ENCODE measurements at regions not wholly inside any gene's neighbourhood (a gene's known extent, or its start where the extent isn't known, plus 50 kb on each side); places are given as distances from the start of the nearest gene placed in this dataset.

- WGBS: 93% methylated on average over 6 of the region's 7 CpGs
- H3K27me3 ChIP-seq (ENCODE audit: insufficient read depth, low read length): no peaks in the 10 kb centered on the region
- no peaks in the 10 kb centered on the region for H3K36me3 ChIP-seq (ENCODE audit: insufficient read depth, low read length)
- H3K4me1 ChIP-seq (ENCODE audit: insufficient read depth, low read length): 0 out of 2 replicates have a peak, but pooled peaks cover 5% of the 10 kb centered on the region
- H3K4me3 ChIP-seq (ENCODE audit: low read length): no peak overlapping the region
- no peak overlapping the region for H3K9ac ChIP-seq (ENCODE audit: low read depth, low read length)
- H3K9me3 ChIP-seq (ENCODE audit: insufficient read depth, low read depth, low read length): no peaks in the 10 kb centered on the region
- no peak overlapping the region for H3K27ac ChIP-seq (ENCODE audit: low read depth, low read length)
Measured at GRCh38 chr12:94079566-94080340, 68.6 kb upstream of the PLXNC1 start.

DNA sequence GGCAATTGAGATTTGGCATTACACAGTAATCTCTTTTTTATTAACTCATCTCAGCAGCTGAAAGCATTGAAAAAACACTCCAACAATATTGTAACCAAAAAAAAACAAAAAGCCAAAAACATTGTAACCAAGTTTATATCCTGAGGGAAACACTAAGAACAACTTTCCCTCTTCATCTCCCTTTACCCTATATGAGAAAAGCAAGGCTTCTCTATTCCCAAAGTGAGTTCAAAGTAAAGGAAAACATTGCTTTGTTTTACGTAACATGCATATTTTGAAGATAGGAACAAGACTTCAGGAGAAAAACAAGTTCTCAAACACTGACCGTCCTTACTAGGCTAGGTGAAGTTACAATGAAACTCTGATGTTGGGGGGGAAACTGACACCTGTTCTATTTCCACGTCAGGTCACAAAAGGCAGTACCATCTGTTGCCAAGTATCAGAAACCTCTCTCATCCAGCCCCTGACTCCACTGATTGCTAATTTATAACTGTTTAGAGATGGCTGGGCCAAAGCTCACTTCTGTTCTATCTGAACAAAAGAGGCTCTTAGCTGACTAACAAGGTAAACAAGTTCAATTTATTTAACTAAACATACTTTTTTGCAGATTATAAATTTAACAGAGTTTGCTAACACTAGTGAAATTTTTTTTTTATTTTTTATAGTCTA, 67.9 kb upstream of the PLXNC1 start:
- no peaks in the 10 kb centered on the region for H3K36me3 ChIP-seq (ENCODE audit: insufficient read depth, low read length)
- no peak overlapping the region for H3K9ac ChIP-seq (ENCODE audit: low read depth, low read length)
- 87% methylated on average over 3 of the region's 3 CpGs for WGBS
- no peak overlapping the region for H3K4me3 ChIP-seq (ENCODE audit: low read length)
- H3K27me3 ChIP-seq (ENCODE audit: insufficient read depth, low read length): no peaks in the 10 kb centered on the region
- H3K9me3 ChIP-seq (ENCODE audit: insufficient read depth, low read depth, low read length): no peaks in the 10 kb centered on the region
- H3K27ac ChIP-seq (ENCODE audit: low read depth, low read length): no peak overlapping the region
- no peaks in the 10 kb centered on the region for H3K4me1 ChIP-seq (ENCODE audit: insufficient read depth, low read length)

DNA sequence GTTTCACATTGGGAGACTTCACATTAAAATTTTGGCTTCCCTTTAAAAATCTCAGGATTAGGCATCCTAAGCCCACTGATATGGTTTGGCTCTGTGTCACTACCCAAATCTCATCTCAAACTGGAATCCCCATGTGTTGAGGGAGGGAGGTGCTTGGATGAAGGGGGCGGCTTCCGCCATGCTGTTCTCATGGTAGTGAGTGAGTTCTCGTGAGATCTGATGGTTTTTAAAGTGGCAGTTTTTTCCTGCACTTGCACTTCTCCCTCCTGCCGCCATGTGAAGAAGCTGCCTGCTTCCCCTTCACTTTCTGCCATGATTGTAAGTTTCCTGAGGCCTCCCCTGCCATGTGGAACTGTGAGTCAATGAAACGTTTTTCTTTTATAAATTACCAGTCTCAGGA, 65.7 kb upstream of the PLXNC1 start:
- H3K27me3 ChIP-seq (ENCODE audit: insufficient read depth, low read length): no peaks in the 10 kb centered on the region
- no peaks in the 10 kb centered on the region for H3K36me3 ChIP-seq (ENCODE audit: insufficient read depth, low read length)
- 93% methylated on average over 4 of the region's 5 CpGs for WGBS
- H3K9me3 ChIP-seq (ENCODE audit: insufficient read depth, low read depth, low read length): no peaks in the 10 kb centered on the region
- H3K27ac ChIP-seq (ENCODE audit: low read depth, low read length): no peak overlapping the region
- H3K9ac ChIP-seq (ENCODE audit: low read depth, low read length): no peak overlapping the region
- no peaks in the 10 kb centered on the region for H3K4me1 ChIP-seq (ENCODE audit: insufficient read depth, low read length)
- no peak overlapping the region for H3K4me3 ChIP-seq (ENCODE audit: low read length)

DNA sequence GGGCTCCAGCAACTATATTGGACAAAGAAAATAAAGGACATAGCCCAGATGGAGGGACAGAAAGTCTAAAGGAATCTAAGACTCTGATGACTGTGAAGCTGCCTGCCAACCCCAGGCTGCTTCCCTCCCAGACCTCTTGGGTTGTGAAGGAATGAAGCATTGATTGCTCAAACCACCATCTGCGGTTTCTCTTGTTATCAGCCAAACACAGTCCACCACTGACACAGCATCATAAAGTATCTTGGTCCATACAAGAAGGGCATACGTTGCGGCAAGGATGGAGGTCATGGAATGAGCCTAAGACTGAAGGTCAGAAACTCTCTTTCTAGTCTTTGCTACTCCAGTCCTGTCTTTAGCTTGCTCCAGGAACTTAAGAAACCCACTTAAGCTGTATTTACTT, 58.5 kb upstream of the PLXNC1 start:
- no peak overlapping the region for H3K27ac ChIP-seq (ENCODE audit: low read depth, low read length)
- H3K9me3 ChIP-seq (ENCODE audit: insufficient read depth, low read depth, low read length): no peaks in the 10 kb centered on the region
- H3K4me1 ChIP-seq (ENCODE audit: insufficient read depth, low read length): no peaks in the 10 kb centered on the region
- no peak overlapping the region for H3K9ac ChIP-seq (ENCODE audit: low read depth, low read length)
- 93% methylated on average over 3 of the region's 3 CpGs for WGBS
- H3K27me3 ChIP-seq (ENCODE audit: insufficient read depth, low read length): no peaks in the 10 kb centered on the region
- H3K36me3 ChIP-seq (ENCODE audit: insufficient read depth, low read length): no peaks in the 10 kb centered on the region
- no peak overlapping the region for H3K4me3 ChIP-seq (ENCODE audit: low read length)

- Histone ChIP-seq H3K4me3 (ENCODE audit: low read length) (no peak overlapping the region), H3K36me3 (ENCODE audit: insufficient read depth, low read length) (no peaks in the 10 kb centered on the region), H3K9me3 (ENCODE audit: insufficient read depth, low read depth, low read length) (no peaks in the 10 kb centered on the region), H3K4me1 (ENCODE audit: insufficient read depth, low read length) (no peaks in the 10 kb centered on the region), H3K27me3 (ENCODE audit: insufficient read depth, low read length) (no peaks in the 10 kb centered on the region), H3K27ac (ENCODE audit: low read depth, low read length) (no peak overlapping the region), H3K9ac (ENCODE audit: low read depth, low read length) (no peak overlapping the region)
- WGBS: 71% methylated on average over 2 of the region's 2 CpGs
Measured at GRCh38 chr12:94091624-94092023, 56.8 kb upstream of the PLXNC1 start.

DNA sequence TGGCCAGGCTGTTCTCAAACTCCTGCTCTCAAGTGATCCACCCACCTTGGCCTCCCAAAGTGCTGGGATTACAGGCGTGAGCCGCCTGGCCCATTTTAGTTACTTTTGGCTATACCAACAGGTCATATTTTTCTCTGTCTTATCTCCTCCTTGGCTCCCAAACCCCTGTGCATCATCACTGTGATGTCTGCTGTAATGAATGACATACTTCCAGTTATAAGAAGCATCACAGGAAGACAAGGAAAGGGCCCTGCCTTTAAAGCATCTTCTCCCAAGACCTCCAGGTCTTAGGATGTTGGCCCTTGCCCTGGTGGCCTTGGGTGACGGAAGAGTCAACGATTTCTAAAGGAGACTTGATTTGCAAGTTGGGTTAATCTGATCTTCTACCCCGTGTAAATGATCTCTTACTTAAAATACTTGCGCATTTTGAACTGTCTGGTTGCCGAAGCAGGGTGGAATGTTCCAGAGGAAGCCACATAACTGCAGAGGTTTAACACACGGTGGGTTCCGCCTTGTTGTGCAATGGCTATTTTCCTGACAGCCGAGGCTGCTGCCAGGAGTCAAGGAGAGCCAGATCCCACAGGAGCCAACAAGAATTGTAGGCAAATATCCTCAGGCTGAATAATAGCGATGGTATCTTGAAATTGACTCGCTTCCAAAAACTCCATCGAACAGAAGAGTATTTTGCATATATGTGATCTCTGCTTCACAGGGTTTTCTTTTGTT, 55.7 kb upstream of the PLXNC1 start:
- Histone ChIP-seq H3K27ac (ENCODE audit: low read depth, low read length) (no peak overlapping the region), H3K4me1 (ENCODE audit: insufficient read depth, low read length) (no peaks in the 10 kb centered on the region), H3K9me3 (ENCODE audit: insufficient read depth, low read depth, low read length) (no peaks in the 10 kb centered on the region), H3K36me3 (ENCODE audit: insufficient read depth, low read length) (no peaks in the 10 kb centered on the region), H3K9ac (ENCODE audit: low read depth, low read length) (no peak overlapping the region), H3K27me3 (ENCODE audit: insufficient read depth, low read length) (no peaks in the 10 kb centered on the region), H3K4me3 (ENCODE audit: low read length) (no peak overlapping the region)
- 94% methylated on average over 13 of the region's 13 CpGs for WGBS

GRCh38 chr12:94094700-94095099, 53.7 kb upstream of the PLXNC1 start:
- H3K4me3 ChIP-seq (ENCODE audit: low read length): no peak overlapping the region
- 91% methylated on average over 1 of the region's 2 CpGs for WGBS
- H3K9ac ChIP-seq (ENCODE audit: low read depth, low read length): no peak overlapping the region
- H3K27me3 ChIP-seq (ENCODE audit: insufficient read depth, low read length): no peaks in the 10 kb centered on the region
- H3K36me3 ChIP-seq (ENCODE audit: insufficient read depth, low read length): no peaks in the 10 kb centered on the region
- no peaks in the 10 kb centered on the region for H3K9me3 ChIP-seq (ENCODE audit: insufficient read depth, low read depth, low read length)
- no peaks in the 10 kb centered on the region; the same call in 1 of the 2 replicates for H3K4me1 ChIP-seq (ENCODE audit: insufficient read depth, low read length)
- H3K27ac ChIP-seq (ENCODE audit: low read depth, low read length): no peak overlapping the region

DNA sequence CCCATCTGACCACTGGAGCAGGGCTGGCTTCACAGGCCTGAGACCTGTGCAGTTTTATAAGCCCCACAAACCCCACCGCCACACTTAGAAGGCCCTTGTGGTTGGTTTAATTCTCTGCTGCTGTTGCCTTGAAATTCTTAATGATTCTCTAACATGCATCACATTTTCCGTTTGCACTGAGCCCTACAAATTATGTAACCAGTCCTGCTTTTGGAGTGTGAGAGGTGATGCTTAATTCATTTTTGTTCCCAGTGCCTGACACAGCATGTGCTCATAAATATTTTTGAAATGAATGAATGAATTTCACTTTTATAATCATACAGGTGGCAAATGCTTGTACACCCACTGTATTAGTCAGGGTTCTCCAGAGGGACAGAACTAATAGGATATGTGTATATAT, 52.8 kb upstream of the PLXNC1 start:
- H3K36me3 ChIP-seq (ENCODE audit: insufficient read depth, low read length): no peaks in the 10 kb centered on the region
- H3K27me3 ChIP-seq (ENCODE audit: insufficient read depth, low read length): no peaks in the 10 kb centered on the region
- no peak overlapping the region for H3K27ac ChIP-seq (ENCODE audit: low read depth, low read length)
- H3K9me3 ChIP-seq (ENCODE audit: insufficient read depth, low read depth, low read length): no peaks in the 10 kb centered on the region
- H3K4me3 ChIP-seq (ENCODE audit: low read length): no peak overlapping the region
- no peaks in the 10 kb centered on the region; the same call in 1 of the 2 replicates for H3K4me1 ChIP-seq (ENCODE audit: insufficient read depth, low read length)
- 93% methylated on average over 2 of the region's 2 CpGs for WGBS
- no peak overlapping the region for H3K9ac ChIP-seq (ENCODE audit: low read depth, low read length)

DNA sequence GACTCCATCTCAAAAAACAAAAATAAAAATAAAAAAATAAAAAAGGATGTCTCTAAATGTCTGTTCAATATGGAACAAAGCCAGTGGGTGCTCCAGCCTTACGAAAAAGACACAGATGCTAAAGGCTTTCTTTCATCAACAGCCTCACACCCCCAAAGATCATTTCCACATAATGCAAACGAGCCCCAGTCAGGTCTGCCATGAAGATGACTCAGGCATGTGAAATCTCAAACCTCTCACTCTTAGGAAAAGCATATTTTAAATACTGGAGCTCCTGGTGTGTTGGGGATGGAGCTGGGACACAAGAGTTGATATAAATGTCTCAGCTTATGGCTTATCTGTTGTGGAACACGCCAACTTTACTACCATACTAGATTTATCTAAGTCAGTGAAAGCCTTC, 49.9 kb upstream of the PLXNC1 start:
- WGBS: 82% methylated on average over 3 of the region's 3 CpGs
- Histone ChIP-seq H3K36me3 (ENCODE audit: insufficient read depth, low read length) (no peaks in the 10 kb centered on the region), H3K9ac (ENCODE audit: low read depth, low read length) (no peak overlapping the region), H3K27me3 (ENCODE audit: insufficient read depth, low read length) (peaks cover 8% of the 10 kb centered on the region), H3K4me3 (ENCODE audit: low read length) (no peak overlapping the region), H3K27ac (ENCODE audit: low read depth, low read length) (no peak overlapping the region), H3K9me3 (ENCODE audit: insufficient read depth, low read depth, low read length) (no peaks in the 10 kb centered on the region), H3K4me1 (ENCODE audit: insufficient read depth, low read length) (no peaks in the 10 kb centered on the region; the same call in 1 of the 2 replicates)

All from HUES64 (cell line).